ENCODE measurements at regions not wholly inside any gene's neighbourhood (a gene's known extent, or its start where the extent isn't known, plus 50 kb on each side); places are given as distances from the start of the nearest gene placed in this dataset.

DNA sequence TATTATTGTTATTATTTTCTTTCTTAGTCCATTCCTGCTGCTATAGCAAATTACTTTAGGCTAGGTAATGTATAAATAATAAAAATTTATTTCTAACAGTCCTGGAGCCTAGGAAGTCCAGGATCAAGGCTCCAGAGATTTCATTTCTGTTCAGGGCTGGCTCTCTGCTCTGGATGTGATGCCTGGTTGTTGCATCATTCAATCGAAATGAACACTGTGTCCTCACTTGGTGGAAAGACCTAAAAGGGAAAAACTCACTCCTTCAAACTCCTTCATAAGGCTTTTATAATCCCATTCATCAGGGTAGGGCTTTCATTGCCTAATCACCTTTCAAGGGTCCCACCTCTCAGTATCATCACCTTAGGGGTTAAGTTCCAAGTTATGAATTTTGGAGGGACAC, 395.0 kb downstream of the EFNB2 start:
- TF ChIP-seq, protein P1, sequence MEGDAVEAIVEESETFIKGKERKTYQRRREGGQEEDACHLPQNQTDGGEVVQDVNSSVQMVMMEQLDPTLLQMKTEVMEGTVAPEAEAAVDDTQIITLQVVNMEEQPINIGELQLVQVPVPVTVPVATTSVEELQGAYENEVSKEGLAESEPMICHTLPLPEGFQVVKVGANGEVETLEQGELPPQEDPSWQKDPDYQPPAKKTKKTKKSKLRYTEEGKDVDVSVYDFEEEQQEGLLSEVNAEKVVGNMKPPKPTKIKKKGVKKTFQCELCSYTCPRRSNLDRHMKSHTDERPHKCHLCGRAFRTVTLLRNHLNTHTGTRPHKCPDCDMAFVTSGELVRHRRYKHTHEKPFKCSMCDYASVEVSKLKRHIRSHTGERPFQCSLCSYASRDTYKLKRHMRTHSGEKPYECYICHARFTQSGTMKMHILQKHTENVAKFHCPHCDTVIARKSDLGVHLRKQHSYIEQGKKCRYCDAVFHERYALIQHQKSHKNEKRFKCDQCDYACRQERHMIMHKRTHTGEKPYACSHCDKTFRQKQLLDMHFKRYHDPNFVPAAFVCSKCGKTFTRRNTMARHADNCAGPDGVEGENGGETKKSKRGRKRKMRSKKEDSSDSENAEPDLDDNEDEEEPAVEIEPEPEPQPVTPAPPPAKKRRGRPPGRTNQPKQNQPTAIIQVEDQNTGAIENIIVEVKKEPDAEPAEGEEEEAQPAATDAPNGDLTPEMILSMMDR (IDR thresholded peaks at IDR 0.05; ENCODE audit: low read length): no peak
- TF ChIP-seq EZH2 (IDR thresholded peaks at IDR 0.05; ENCODE audit: borderline replicate concordance, low read length): no peak
